ENCODE measurements at regions not wholly inside any gene's neighbourhood (a gene's known extent, or its start where the extent isn't known, plus 50 kb on each side); places are given as distances from the start of the nearest gene placed in this dataset.

- 100% methylated on average over 1 of the region's 1 CpG for WGBS (ENCODE audit: insufficient coverage, low coverage, low lambda C conversion rate, missing lambda C conversion rate)
- ATAC-seq (no peak), DNase-seq (no peak)
- TF ChIP-seq, protein P1, sequence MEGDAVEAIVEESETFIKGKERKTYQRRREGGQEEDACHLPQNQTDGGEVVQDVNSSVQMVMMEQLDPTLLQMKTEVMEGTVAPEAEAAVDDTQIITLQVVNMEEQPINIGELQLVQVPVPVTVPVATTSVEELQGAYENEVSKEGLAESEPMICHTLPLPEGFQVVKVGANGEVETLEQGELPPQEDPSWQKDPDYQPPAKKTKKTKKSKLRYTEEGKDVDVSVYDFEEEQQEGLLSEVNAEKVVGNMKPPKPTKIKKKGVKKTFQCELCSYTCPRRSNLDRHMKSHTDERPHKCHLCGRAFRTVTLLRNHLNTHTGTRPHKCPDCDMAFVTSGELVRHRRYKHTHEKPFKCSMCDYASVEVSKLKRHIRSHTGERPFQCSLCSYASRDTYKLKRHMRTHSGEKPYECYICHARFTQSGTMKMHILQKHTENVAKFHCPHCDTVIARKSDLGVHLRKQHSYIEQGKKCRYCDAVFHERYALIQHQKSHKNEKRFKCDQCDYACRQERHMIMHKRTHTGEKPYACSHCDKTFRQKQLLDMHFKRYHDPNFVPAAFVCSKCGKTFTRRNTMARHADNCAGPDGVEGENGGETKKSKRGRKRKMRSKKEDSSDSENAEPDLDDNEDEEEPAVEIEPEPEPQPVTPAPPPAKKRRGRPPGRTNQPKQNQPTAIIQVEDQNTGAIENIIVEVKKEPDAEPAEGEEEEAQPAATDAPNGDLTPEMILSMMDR (IDR thresholded peaks at IDR 0.05): no peak
- TF ChIP-seq POLR2A (IDR thresholded peaks at IDR 0.05): no peak
- Histone ChIP-seq H3K4me1 (no peaks in the 10 kb centered on the region), H3K27me3 (no peaks in the 10 kb centered on the region), H3K36me3 (no peaks in the 10 kb centered on the region), H3K27ac (no peak overlapping the region), H3K4me3 (no peak overlapping the region), H3K9me3 (no peaks in the 10 kb centered on the region)
- intact Hi-C loops (cut with DNase I): no loop called here
These were observed 160.9 kb upstream of the STAC start for GRCh38 chr3:36219398-36219797.

DNA sequence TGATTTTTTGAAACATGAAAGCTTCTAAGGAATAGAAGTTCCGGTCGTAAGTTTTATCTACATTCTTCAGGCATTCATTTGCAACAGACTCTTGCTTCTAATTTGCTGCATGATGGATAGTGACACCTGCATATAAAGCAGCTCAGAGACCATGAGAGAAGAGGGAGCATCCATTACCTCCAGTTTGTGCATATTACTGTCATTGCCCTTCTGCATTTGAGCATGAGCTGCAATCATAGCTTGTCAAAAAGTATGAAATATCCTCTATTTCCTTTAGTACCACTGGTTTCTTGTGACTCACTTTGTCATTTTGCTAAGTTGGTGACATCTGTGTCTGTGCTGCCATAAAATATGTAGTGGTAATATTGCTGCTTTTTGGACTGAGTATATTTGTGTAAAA lies 160.1 kb upstream of the STAC start:
- no peaks in the 10 kb centered on the region for H3K36me3 ChIP-seq
- H3K27ac ChIP-seq: no peak overlapping the region
- no peaks in the 10 kb centered on the region for H3K4me1 ChIP-seq
- DNase-seq (no peak), ATAC-seq (no peak)
- 82% methylated on average over 2 of the region's 2 CpGs for WGBS (ENCODE audit: insufficient coverage, low coverage, low lambda C conversion rate, missing lambda C conversion rate)
- no peaks in the 10 kb centered on the region for H3K9me3 ChIP-seq
- TF ChIP-seq POLR2A (IDR thresholded peaks at IDR 0.05): no peak
- TF ChIP-seq, protein P1 (IDR thresholded peaks at IDR 0.05): no peak
- no peak overlapping the region for H3K4me3 ChIP-seq
- intact Hi-C loops (cut with DNase I): no loop called here
- H3K27me3 ChIP-seq: no peaks in the 10 kb centered on the region

DNA sequence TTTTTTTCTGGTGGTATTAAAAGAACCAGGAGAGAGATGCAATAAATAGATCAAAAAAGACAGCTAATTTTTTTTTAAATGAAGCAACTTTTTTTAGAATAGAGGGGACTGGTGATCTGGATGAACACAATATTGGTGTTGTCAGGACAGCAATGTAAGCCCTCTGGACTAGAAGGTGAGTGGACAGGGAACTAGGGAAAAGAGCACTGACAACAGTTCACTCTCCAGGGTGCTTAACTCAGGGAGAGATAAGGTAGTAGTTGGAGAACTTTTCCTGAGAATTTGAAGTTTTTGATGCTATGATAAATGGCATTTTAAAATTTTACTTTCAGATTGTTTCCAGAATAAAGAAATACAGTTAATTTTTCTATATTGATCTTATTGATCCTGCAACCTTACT lies 158.3 kb upstream of the STAC start:
- no peak for DNase-seq
- no peaks in the 10 kb centered on the region for H3K27me3 ChIP-seq
- H3K4me3 ChIP-seq: no peak overlapping the region
- H3K9me3 ChIP-seq: no peaks in the 10 kb centered on the region
- intact Hi-C loops (cut with DNase I): no loop called here
- H3K36me3 ChIP-seq: no peaks in the 10 kb centered on the region
- ATAC-seq: no peak
- no peak overlapping the region for H3K27ac ChIP-seq
- H3K4me1 ChIP-seq: no peaks in the 10 kb centered on the region
- TF ChIP-seq POLR2A (IDR thresholded peaks at IDR 0.05): no peak
- TF ChIP-seq, protein P1 (IDR thresholded peaks at IDR 0.05): no peak

GRCh38 chr3:36227980-36228379 lies 152.3 kb upstream of the STAC start:
- intact Hi-C loops (cut with DNase I): no loop called here
- no peaks in the 10 kb centered on the region for H3K27me3 ChIP-seq
- H3K9me3 ChIP-seq: no peaks in the 10 kb centered on the region
- 32% methylated on average over 4 of the region's 4 CpGs for WGBS (ENCODE audit: insufficient coverage, low coverage, low lambda C conversion rate, missing lambda C conversion rate)
- ATAC-seq (no peak), DNase-seq (no peak)
- H3K36me3 ChIP-seq: no peaks in the 10 kb centered on the region
- TF ChIP-seq, protein P1 (IDR thresholded peaks at IDR 0.05): no peak
- no peak for TF ChIP-seq POLR2A (IDR thresholded peaks at IDR 0.05)
- H3K4me3 ChIP-seq: no peak overlapping the region
- H3K27ac ChIP-seq: no peak overlapping the region
- H3K4me1 ChIP-seq: no peaks in the 10 kb centered on the region

- Histone ChIP-seq H3K4me1 (no peaks in the 10 kb centered on the region), H3K4me3 (no peak overlapping the region), H3K27me3 (no peaks in the 10 kb centered on the region), H3K27ac (no peak overlapping the region), H3K9me3 (no peaks in the 10 kb centered on the region), H3K36me3 (no peaks in the 10 kb centered on the region)
- DNase-seq: no peak
- intact Hi-C loops (cut with DNase I): no loop called here
- TF ChIP-seq, protein P1 (IDR thresholded peaks at IDR 0.05): no peak
- no peak for TF ChIP-seq POLR2A (IDR thresholded peaks at IDR 0.05)
- WGBS (ENCODE audit: insufficient coverage, low coverage, low lambda C conversion rate, missing lambda C conversion rate): 69% methylated on average over 1 of the region's 1 CpG
- ATAC-seq: no peak
These were observed 150.8 kb upstream of the STAC start for GRCh38 chr3:36229496-36229895.
